ENCODE measurements at regions not wholly inside any gene's neighbourhood (a gene's known extent, or its start where the extent isn't known, plus 50 kb on each side); places are given as distances from the start of the nearest gene placed in this dataset.

DNA sequence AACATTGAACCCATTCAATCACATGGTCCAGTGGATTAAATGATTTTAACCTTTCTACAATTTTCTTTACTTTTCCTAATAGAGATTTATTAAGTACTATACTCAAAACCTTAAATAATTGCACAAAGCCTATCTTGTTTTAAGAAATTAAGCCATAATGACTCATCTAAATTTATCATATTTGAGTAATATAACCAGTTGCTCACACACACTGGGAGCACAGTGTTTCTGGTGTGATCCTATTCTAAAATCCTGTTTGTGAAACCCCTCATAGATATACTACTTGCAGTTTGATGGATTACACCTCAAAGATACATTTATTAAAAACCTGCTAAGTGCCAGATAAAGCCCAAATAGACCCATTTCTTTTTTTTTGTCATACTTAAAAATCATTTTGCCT lies 668.3 kb upstream of the CDH18 start:
- Mint-ChIP-seq H3K4me1 (ENCODE audit: low read depth) (no peaks in the 10 kb centered on the region), H3K27ac (ENCODE audit: unreplicated experiment) (no peak overlapping the region), H3K9me3 (ENCODE audit: low read depth) (peaks cover 4% of the 10 kb centered on the region), H3K27me3 (ENCODE audit: low read depth) (peaks cover 7% of the 10 kb centered on the region), H3K36me3 (ENCODE audit: low read depth) (no peaks in the 10 kb centered on the region), H3K4me3 (ENCODE audit: unreplicated experiment) (no peak overlapping the region)
- DNase-seq (ENCODE audit: low spot score), result no peak
- TF ChIP-seq, protein P1, sequence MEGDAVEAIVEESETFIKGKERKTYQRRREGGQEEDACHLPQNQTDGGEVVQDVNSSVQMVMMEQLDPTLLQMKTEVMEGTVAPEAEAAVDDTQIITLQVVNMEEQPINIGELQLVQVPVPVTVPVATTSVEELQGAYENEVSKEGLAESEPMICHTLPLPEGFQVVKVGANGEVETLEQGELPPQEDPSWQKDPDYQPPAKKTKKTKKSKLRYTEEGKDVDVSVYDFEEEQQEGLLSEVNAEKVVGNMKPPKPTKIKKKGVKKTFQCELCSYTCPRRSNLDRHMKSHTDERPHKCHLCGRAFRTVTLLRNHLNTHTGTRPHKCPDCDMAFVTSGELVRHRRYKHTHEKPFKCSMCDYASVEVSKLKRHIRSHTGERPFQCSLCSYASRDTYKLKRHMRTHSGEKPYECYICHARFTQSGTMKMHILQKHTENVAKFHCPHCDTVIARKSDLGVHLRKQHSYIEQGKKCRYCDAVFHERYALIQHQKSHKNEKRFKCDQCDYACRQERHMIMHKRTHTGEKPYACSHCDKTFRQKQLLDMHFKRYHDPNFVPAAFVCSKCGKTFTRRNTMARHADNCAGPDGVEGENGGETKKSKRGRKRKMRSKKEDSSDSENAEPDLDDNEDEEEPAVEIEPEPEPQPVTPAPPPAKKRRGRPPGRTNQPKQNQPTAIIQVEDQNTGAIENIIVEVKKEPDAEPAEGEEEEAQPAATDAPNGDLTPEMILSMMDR (IDR thresholded peaks at IDR 0.05), result no peak

GRCh38 chr5:20655211-20655610 lies 667.2 kb upstream of the CDH18 start:
- no peak overlapping the region for H3K27ac Mint-ChIP-seq (ENCODE audit: unreplicated experiment)
- no peaks in the 10 kb centered on the region for H3K36me3 Mint-ChIP-seq (ENCODE audit: low read depth)
- no peak for DNase-seq (ENCODE audit: low spot score)
- peaks cover 7% of the 10 kb centered on the region for H3K27me3 Mint-ChIP-seq (ENCODE audit: low read depth)
- TF ChIP-seq, protein P1 (IDR thresholded peaks at IDR 0.05), result no peak
- no peaks in the 10 kb centered on the region for H3K4me1 Mint-ChIP-seq (ENCODE audit: low read depth)
- H3K4me3 Mint-ChIP-seq (ENCODE audit: unreplicated experiment), result no peak overlapping the region
- peaks cover 12% of the 10 kb centered on the region for H3K9me3 Mint-ChIP-seq (ENCODE audit: low read depth)

GRCh38 chr5:20654746-20655145 lies 666.7 kb upstream of the CDH18 start:
- DNase-seq (ENCODE audit: low spot score), result no peak
- Mint-ChIP-seq H3K36me3 (ENCODE audit: low read depth) (no peaks in the 10 kb centered on the region), H3K4me1 (ENCODE audit: low read depth) (no peaks in the 10 kb centered on the region), H3K4me3 (ENCODE audit: unreplicated experiment) (no peak overlapping the region), H3K27me3 (ENCODE audit: low read depth) (peaks cover 7% of the 10 kb centered on the region), H3K27ac (ENCODE audit: unreplicated experiment) (no peak overlapping the region), H3K9me3 (ENCODE audit: low read depth) (peaks cover 16% of the 10 kb centered on the region)
- TF ChIP-seq, protein P1 (IDR thresholded peaks at IDR 0.05), result no peak

DNA sequence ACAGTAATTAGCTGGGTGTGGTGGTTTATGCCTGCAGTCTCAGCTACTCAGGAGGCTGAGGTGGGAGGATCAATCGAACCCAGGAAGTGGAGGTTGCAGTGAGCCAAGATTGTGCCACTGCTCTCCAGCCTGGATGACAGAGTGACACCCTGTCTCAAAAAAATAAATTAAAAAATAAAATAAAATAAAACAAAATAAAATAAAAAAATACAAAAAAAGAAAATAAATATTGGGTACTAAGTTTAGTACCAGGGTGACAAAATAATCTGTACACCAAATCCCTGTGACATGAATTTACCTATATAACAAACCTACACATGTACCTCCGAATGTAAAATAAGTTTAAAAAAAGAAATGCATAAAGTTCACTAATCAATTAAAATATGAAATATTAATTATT lies 666.0 kb upstream of the CDH18 start:
- no peak for DNase-seq (ENCODE audit: low spot score)
- Mint-ChIP-seq H3K4me1 (ENCODE audit: low read depth) (no peaks in the 10 kb centered on the region), H3K9me3 (ENCODE audit: low read depth) (peaks cover 16% of the 10 kb centered on the region), H3K36me3 (ENCODE audit: low read depth) (no peaks in the 10 kb centered on the region), H3K27me3 (ENCODE audit: low read depth) (peaks cover 6% of the 10 kb centered on the region), H3K27ac (ENCODE audit: unreplicated experiment) (no peak overlapping the region), H3K4me3 (ENCODE audit: unreplicated experiment) (no peak overlapping the region)
- TF ChIP-seq, protein P1 (IDR thresholded peaks at IDR 0.05), result no peak

- Mint-ChIP-seq H3K36me3 (ENCODE audit: low read depth) (no peaks in the 10 kb centered on the region), H3K4me1 (ENCODE audit: low read depth) (no peaks in the 10 kb centered on the region), H3K27ac (ENCODE audit: unreplicated experiment) (no peak overlapping the region), H3K9me3 (ENCODE audit: low read depth) (peaks cover 16% of the 10 kb centered on the region), H3K4me3 (ENCODE audit: unreplicated experiment) (no peak overlapping the region), H3K27me3 (ENCODE audit: low read depth) (no peaks in the 10 kb centered on the region)
- TF ChIP-seq, protein P1 (IDR thresholded peaks at IDR 0.05), result no peak
- DNase-seq (ENCODE audit: low spot score), result no peak
Measured at GRCh38 chr5:20649966-20650365, 662.0 kb upstream of the CDH18 start.

Data from chondrocyte (in vitro differentiated cells).